ENCODE measurements at regions not wholly inside any gene's neighbourhood (a gene's known extent, or its start where the extent isn't known, plus 50 kb on each side); places are given as distances from the start of the nearest gene placed in this dataset.
A peak's percentile ranks its signal among the peaks of the same experiment; 100 is the strongest.

GRCh38 chr6:91081452-91082067 lies 494.7 kb upstream of the MAP3K7 start:
- no peaks in the 10 kb centered on the region for H3K36me3 ChIP-seq (ENCODE audit: control insufficient read depth, insufficient read depth, low read length)
- H3K4me3 ChIP-seq (replicated peaks; ENCODE audit: low read depth, low read length) = no peak overlapping the region
- no peaks in the 10 kb centered on the region for H3K27me3 ChIP-seq (replicated peaks; ENCODE audit: control insufficient read depth, insufficient read depth, low read length)
- DNase-seq (ENCODE audit: extremely low read depth, insufficient read length) = no peak
- TF ChIP-seq, protein P1, sequence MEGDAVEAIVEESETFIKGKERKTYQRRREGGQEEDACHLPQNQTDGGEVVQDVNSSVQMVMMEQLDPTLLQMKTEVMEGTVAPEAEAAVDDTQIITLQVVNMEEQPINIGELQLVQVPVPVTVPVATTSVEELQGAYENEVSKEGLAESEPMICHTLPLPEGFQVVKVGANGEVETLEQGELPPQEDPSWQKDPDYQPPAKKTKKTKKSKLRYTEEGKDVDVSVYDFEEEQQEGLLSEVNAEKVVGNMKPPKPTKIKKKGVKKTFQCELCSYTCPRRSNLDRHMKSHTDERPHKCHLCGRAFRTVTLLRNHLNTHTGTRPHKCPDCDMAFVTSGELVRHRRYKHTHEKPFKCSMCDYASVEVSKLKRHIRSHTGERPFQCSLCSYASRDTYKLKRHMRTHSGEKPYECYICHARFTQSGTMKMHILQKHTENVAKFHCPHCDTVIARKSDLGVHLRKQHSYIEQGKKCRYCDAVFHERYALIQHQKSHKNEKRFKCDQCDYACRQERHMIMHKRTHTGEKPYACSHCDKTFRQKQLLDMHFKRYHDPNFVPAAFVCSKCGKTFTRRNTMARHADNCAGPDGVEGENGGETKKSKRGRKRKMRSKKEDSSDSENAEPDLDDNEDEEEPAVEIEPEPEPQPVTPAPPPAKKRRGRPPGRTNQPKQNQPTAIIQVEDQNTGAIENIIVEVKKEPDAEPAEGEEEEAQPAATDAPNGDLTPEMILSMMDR (IDR thresholded peaks at IDR 0.05; ENCODE audit: insufficient read depth, low read length, poor library complexity, severe bottlenecking) = peak; percentile 61

DNA sequence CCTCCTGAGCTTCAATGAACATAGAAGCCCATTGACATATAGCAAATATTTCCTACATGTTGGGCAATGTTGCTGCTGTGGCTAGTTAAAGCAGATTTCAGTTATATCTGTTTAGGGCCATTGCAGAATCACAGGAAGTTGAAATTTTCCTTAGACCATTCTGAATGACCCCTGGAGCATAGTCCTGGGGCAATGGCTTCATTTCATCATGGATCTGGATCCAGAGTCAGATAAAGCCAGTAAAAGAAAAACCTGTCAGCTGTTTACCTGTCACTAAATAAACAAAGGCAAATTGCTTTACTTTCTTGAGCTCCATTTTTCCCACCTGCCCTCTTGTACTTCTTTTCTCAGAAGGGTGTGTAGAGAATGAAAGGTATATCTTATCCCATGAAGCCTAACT lies 494.0 kb upstream of the MAP3K7 start:
- H3K27me3 ChIP-seq (replicated peaks; ENCODE audit: control insufficient read depth, insufficient read depth, low read length) = no peaks in the 10 kb centered on the region
- no peaks in the 10 kb centered on the region for H3K36me3 ChIP-seq (ENCODE audit: control insufficient read depth, insufficient read depth, low read length)
- DNase-seq (ENCODE audit: extremely low read depth, insufficient read length) = no peak
- no peak overlapping the region for H3K4me3 ChIP-seq (replicated peaks; ENCODE audit: low read depth, low read length)
- TF ChIP-seq, protein P1 (IDR thresholded peaks at IDR 0.05; ENCODE audit: insufficient read depth, low read length, poor library complexity, severe bottlenecking) = no peak

- TF ChIP-seq, protein P1 (IDR thresholded peaks at IDR 0.05; ENCODE audit: insufficient read depth, low read length, poor library complexity, severe bottlenecking) = no peak
- no peak for DNase-seq (ENCODE audit: extremely low read depth, insufficient read length)
- Histone ChIP-seq H3K4me3 (replicated peaks; ENCODE audit: low read depth, low read length) (no peak overlapping the region), H3K36me3 (ENCODE audit: control insufficient read depth, insufficient read depth, low read length) (no peaks in the 10 kb centered on the region), H3K27me3 (replicated peaks; ENCODE audit: control insufficient read depth, insufficient read depth, low read length) (no peaks in the 10 kb centered on the region)
Observed at GRCh38 chr6:91079969-91080368, 493.1 kb upstream of the MAP3K7 start.

- TF ChIP-seq, protein P1 (IDR thresholded peaks at IDR 0.05; ENCODE audit: insufficient read depth, low read length, poor library complexity, severe bottlenecking) = no peak
- no peaks in the 10 kb centered on the region for H3K36me3 ChIP-seq (ENCODE audit: control insufficient read depth, insufficient read depth, low read length)
- DNase-seq (ENCODE audit: extremely low read depth, insufficient read length) = no peak
- no peak overlapping the region for H3K4me3 ChIP-seq (replicated peaks; ENCODE audit: low read depth, low read length)
- H3K27me3 ChIP-seq (replicated peaks; ENCODE audit: control insufficient read depth, insufficient read depth, low read length) = no peaks in the 10 kb centered on the region
Observed at GRCh38 chr6:91075244-91075976, 488.5 kb upstream of the MAP3K7 start.

GRCh38 chr6:91063362-91063761 lies 476.5 kb upstream of the MAP3K7 start:
- no peak for DNase-seq (ENCODE audit: extremely low read depth, insufficient read length)
- H3K27me3 ChIP-seq (replicated peaks; ENCODE audit: control insufficient read depth, insufficient read depth, low read length) = no peaks in the 10 kb centered on the region
- no peaks in the 10 kb centered on the region for H3K36me3 ChIP-seq (ENCODE audit: control insufficient read depth, insufficient read depth, low read length)
- TF ChIP-seq, protein P1 (IDR thresholded peaks at IDR 0.05; ENCODE audit: insufficient read depth, low read length, poor library complexity, severe bottlenecking) = no peak
- H3K4me3 ChIP-seq (replicated peaks; ENCODE audit: low read depth, low read length) = no peak overlapping the region
